H1 (cell line): ENCODE measurements at regions not wholly inside any gene's neighbourhood (a gene's known extent, or its start where the extent isn't known, plus 50 kb on each side); places are given as distances from the start of the nearest gene placed in this dataset.

ENCODE experiments used
- CTCF ChIP-seq, 3 experiments: IDR thresholded peaks; 1 replicate in 2 of 3; 2 replicates in 1 of 3; pipeline versions ENCODE4 v1.5.1 to v1.6.1; 2011; ENCODE audit warnings: low read length in 3 of 3, mild to moderate bottlenecking in 3 of 3, inconsistent platforms in 2 of 3, low read depth in 1 of 3, moderate library complexity in 1 of 3; ENCODE audit not compliant: insufficient read depth in 1 of 3; ENCODE audit errors: control extremely low read depth in 1 of 3
- POLR2A ChIP-seq, 2 experiments: IDR thresholded peaks; 1 replicate in 1 of 2; 2 replicates in 1 of 2; pipeline ENCODE4 v1.6.1; 2011; ENCODE audit warnings: low read depth in 2 of 2, low read length in 2 of 2, mild to moderate bottlenecking in 2 of 2; ENCODE audit errors: control extremely low read depth in 1 of 2
- SIX5 ChIP-seq: IDR thresholded peaks from 2 replicates; pipeline ENCODE4 v1.6.1; 2011; ENCODE audit warnings: mild to moderate bottlenecking, low read depth, low read length
- SP2 ChIP-seq: IDR thresholded peaks from 2 replicates; pipeline ENCODE4 v1.6.1; 2012; ENCODE audit warnings: mild to moderate bottlenecking, low read length, inconsistent platforms
- TEAD4 ChIP-seq: IDR thresholded peaks from 2 replicates; pipeline ENCODE4 v1.6.1; 2012; ENCODE audit warnings: low read depth, low read length, inconsistent platforms, mixed read lengths
- YY1 ChIP-seq: IDR thresholded peaks from 2 replicates; pipeline ENCODE4 v1.6.1; 2011; ENCODE audit warnings: low read depth, mild to moderate bottlenecking, low read length

DNA sequence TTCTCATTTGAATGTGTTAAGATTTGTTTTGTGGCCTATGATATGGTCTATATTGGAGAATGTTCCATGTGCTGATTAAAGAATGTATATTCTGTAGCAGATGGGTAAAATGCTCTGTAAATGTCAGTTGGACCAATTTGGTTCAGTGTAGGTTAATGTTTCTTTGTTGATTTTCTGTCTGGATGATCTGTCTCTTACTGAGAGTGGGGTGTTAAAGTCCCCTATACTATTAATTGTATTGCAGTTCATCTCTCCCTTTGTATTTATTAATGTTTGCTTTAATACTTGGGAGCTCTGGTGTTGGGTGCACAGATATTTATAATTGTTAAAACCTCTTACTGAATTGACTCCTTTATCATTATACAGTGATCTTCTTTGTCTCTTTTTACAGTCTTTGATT lies 584.5 kb downstream of the NUF2 start:
- TF ChIP-seq SIX5 (no peak), CTCF (IDR thresholded peaks at IDR 0.05; ENCODE audit: control extremely low read depth in 1 of 3, insufficient read depth in 1 of 3, low read depth in 1 of 3, low read length in 3 of 3) (no peak), TEAD4 (no peak), POLR2A (IDR thresholded peaks at IDR 0.05; ENCODE audit: control extremely low read depth in 1 of 2, low read depth in 2 of 2, low read length in 2 of 2) (no peak), YY1 (no peak), SP2 (no peak)
